ENCODE measurements at regions not wholly inside any gene's neighbourhood (a gene's known extent, or its start where the extent isn't known, plus 50 kb on each side); places are given as distances from the start of the nearest gene placed in this dataset.

- TF ChIP-seq CTCF (conservative IDR thresholded peaks at IDR 0.05; ENCODE audit: low read depth, low read length) (no peak), EZH2phosphoT487 (IDR thresholded peaks at IDR 0.05; ENCODE audit: borderline replicate concordance, low read length) (no peak), EZH2 (IDR thresholded peaks at IDR 0.05; ENCODE audit: low read length, unreplicated experiment) (no peak)
Observed at GRCh38 chr14:49203676-49204075, 382.5 kb downstream of the RPS29 start.
